OCI-LY3 (cell line): ENCODE measurements at regions not wholly inside any gene's neighbourhood (a gene's known extent, or its start where the extent isn't known, plus 50 kb on each side); places are given as distances from the start of the nearest gene placed in this dataset.

Experiments used
- H2AFZ ChIP-seq: fragments of 200-600, 300-600 bp; shearing (Covaris generic); 2 replicates; pipeline ENCODE4 v1.6.0; 2014; ENCODE audit warnings: antibody characterized with exemption, low read depth, low read length
- H3K27ac ChIP-seq: fragments of 200-600, 300-600 bp; sonication (generic); 2 replicates; pipeline ENCODE4 v1.5.1; 2014; ENCODE audit warnings: mild to moderate bottlenecking, low read length, moderate library complexity, mixed read lengths
- H3K27me3 ChIP-seq: fragments of 200-600, 300-600 bp; sonication (generic); 2 replicates; pipeline ENCODE4 v1.6.1; 2014; ENCODE audit warnings: low read depth, low read length, mixed read lengths
- H3K36me3 ChIP-seq: fragments of 200-600, 300-600 bp; sonication (generic); replicated peaks from 2 replicates; pipeline ENCODE3; 2014; ENCODE audit warnings: low read depth, low read length, mixed read lengths
- H3K4me1 ChIP-seq: fragments of 300-600, 200-600 bp; sonication (generic); 2 replicates; pipeline ENCODE4 v1.6.1; 2014; ENCODE audit warnings: low read length, mixed read lengths
- H3K4me2 ChIP-seq: fragments of 200-600, 300-600 bp; sonication (generic); 2 replicates; pipeline ENCODE4 v1.6.1; 2014; ENCODE audit warnings: low read length, mixed read lengths
- H3K4me3 ChIP-seq: fragments of 300-600, 200-600 bp; sonication (generic); 2 replicates; pipeline ENCODE4 v1.5.1; 2014; ENCODE audit warnings: antibody characterized with exemption, mild to moderate bottlenecking, low read length, moderate library complexity
- H3K79me2 ChIP-seq: fragments of 300-600, 200-600 bp; shearing (Covaris generic); 2 replicates; pipeline ENCODE4 v1.6.1; 2014; ENCODE audit warnings: mild to moderate bottlenecking, low read length, mixed read lengths
- H3K9ac ChIP-seq: fragments of 300-600, 200-600 bp; shearing (Covaris generic); 2 replicates; pipeline ENCODE4 v1.6.0; 2014; ENCODE audit warnings: mild to moderate bottlenecking, low read length, moderate library complexity
- H3K9me3 ChIP-seq: fragments of 200-600, 300-600 bp; shearing (Covaris generic); 2 replicates; pipeline ENCODE4 v1.6.1; 2014; ENCODE audit warnings: low read length, mixed read lengths; ENCODE audit not compliant: insufficient read depth
- H4K20me1 ChIP-seq: fragments of 200-600, 300-600 bp; sonication (generic); 2 replicates; pipeline ENCODE4 v1.6.1; 2016; ENCODE audit warnings: low read length, mixed read lengths; ENCODE audit not compliant: insufficient read depth
- CTCF ChIP-seq: fragments of 200-600, 300-600 bp; sonication (generic); IDR thresholded peaks from 2 replicates; pipeline ENCODE4 v1.5.1; 2014; ENCODE audit warnings: antibody characterized with exemption, low read length, low read depth
- EZH2phosphoT487 ChIP-seq: fragments of 200-600 bp; shearing (Covaris generic); IDR thresholded peaks from 2 replicates; pipeline ENCODE4 v1.6.1; 2018; ENCODE audit warnings: antibody characterized with exemption, mixed run types, low read depth

GRCh38 chr14:53646925-53647324 is 309.7 kb downstream of the BMP4 start:
- Histone ChIP-seq H3K9me3 (no peaks in the 10 kb centered on the region), H3K36me3 (no peaks in the 10 kb centered on the region), H4K20me1 (no peaks in the 10 kb centered on the region), H3K4me3 (no peak overlapping the region), H3K79me2 (no peaks in the 10 kb centered on the region), H3K27me3 (0 out of 2 replicates have a peak, but pooled peaks cover under 1% of the 10 kb centered on the region), H3K4me2 (no peak overlapping the region), H3K27ac (no peak overlapping the region), H3K9ac (no peak overlapping the region), H3K4me1 (peaks cover 14% of the 10 kb centered on the region), H2AFZ (no peak overlapping the region)
- TF ChIP-seq CTCF, result no peak
- TF ChIP-seq EZH2phosphoT487, result no peak

- H3K27me3 ChIP-seq, result no peaks in the 10 kb centered on the region
- H3K9ac ChIP-seq, result no peak overlapping the region
- no peaks in the 10 kb centered on the region for H3K9me3 ChIP-seq
- no peak overlapping the region for H3K4me3 ChIP-seq
- H2AFZ ChIP-seq, result no peak overlapping the region
- no peak for TF ChIP-seq EZH2phosphoT487
- no peak for TF ChIP-seq CTCF
- H3K36me3 ChIP-seq, result no peaks in the 10 kb centered on the region
- no peaks in the 10 kb centered on the region for H4K20me1 ChIP-seq
- H3K4me1 ChIP-seq, result no peaks in the 10 kb centered on the region
- no peak overlapping the region for H3K4me2 ChIP-seq
- H3K79me2 ChIP-seq, result no peaks in the 10 kb centered on the region
- no peak overlapping the region for H3K27ac ChIP-seq
These were observed 315.9 kb downstream of the BMP4 start for GRCh38 chr14:53640695-53641094.

- no peak overlapping the region for H2AFZ ChIP-seq
- H3K4me1 ChIP-seq, result no peaks in the 10 kb centered on the region
- no peaks in the 10 kb centered on the region for H4K20me1 ChIP-seq
- H3K4me3 ChIP-seq, result no peak overlapping the region
- H3K27me3 ChIP-seq, result no peaks in the 10 kb centered on the region
- H3K9me3 ChIP-seq, result no peaks in the 10 kb centered on the region
- no peaks in the 10 kb centered on the region for H3K36me3 ChIP-seq
- TF ChIP-seq CTCF (no peak), EZH2phosphoT487 (no peak)
- H3K4me2 ChIP-seq, result no peak overlapping the region
- no peak overlapping the region for H3K27ac ChIP-seq
- no peak overlapping the region for H3K9ac ChIP-seq
- no peaks in the 10 kb centered on the region for H3K79me2 ChIP-seq
These were observed 317.7 kb downstream of the BMP4 start for GRCh38 chr14:53638966-53639365.

GRCh38 chr14:53634793-53635192 is 321.8 kb downstream of the BMP4 start:
- H3K9ac ChIP-seq, result no peak overlapping the region
- no peak overlapping the region for H3K4me3 ChIP-seq
- H3K27me3 ChIP-seq, result no peaks in the 10 kb centered on the region
- no peak overlapping the region for H2AFZ ChIP-seq
- no peak overlapping the region for H3K4me2 ChIP-seq
- H4K20me1 ChIP-seq, result no peaks in the 10 kb centered on the region
- TF ChIP-seq CTCF (no peak), EZH2phosphoT487 (no peak)
- H3K79me2 ChIP-seq, result no peaks in the 10 kb centered on the region
- H3K4me1 ChIP-seq, result no peaks in the 10 kb centered on the region
- H3K9me3 ChIP-seq, result no peaks in the 10 kb centered on the region
- H3K36me3 ChIP-seq, result no peaks in the 10 kb centered on the region
- H3K27ac ChIP-seq, result no peak overlapping the region
